ENCODE measurements at regions not wholly inside any gene's neighbourhood (a gene's known extent, or its start where the extent isn't known, plus 50 kb on each side); places are given as distances from the start of the nearest gene placed in this dataset.
A peak's percentile ranks its signal among the peaks of the same experiment; 100 is the strongest.

DNA sequence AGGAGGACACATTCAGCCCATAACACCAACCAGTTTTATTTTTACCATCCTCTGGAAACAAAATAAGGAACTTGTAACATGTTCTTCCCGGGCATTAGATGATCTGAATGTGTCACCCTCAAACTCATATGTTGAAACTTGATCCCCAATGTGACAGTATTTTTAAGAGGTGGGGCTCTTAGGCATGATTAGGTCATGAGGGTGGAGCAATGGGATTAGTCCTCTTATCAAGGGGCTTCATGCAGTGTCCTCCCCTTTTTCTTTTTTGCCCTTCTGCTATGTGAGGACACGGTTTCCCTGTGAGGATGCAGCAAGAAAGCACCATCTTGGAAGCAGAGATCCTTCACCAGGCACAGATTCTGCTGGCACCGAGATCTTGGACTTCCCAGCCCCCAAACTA lies 401.5 kb upstream of the TRIB2 start:
- Histone ChIP-seq H3K9me3 (no peaks in the 10 kb centered on the region), H3K36me3 (no peaks in the 10 kb centered on the region), H3K27me3 (no peaks in the 10 kb centered on the region), H3K27ac (no peak overlapping the region), H3K4me1 (peaks cover 0 to 35% (median 15%) of the 10 kb centered on the region in 4 donors), H3K4me3 (no peak overlapping the region)
- DNase-seq, result no peak
- intact Hi-C loops (cut with DNase I; ENCODE audit: low total_unique reads), result no loop called here
- TF ChIP-seq, protein P1, sequence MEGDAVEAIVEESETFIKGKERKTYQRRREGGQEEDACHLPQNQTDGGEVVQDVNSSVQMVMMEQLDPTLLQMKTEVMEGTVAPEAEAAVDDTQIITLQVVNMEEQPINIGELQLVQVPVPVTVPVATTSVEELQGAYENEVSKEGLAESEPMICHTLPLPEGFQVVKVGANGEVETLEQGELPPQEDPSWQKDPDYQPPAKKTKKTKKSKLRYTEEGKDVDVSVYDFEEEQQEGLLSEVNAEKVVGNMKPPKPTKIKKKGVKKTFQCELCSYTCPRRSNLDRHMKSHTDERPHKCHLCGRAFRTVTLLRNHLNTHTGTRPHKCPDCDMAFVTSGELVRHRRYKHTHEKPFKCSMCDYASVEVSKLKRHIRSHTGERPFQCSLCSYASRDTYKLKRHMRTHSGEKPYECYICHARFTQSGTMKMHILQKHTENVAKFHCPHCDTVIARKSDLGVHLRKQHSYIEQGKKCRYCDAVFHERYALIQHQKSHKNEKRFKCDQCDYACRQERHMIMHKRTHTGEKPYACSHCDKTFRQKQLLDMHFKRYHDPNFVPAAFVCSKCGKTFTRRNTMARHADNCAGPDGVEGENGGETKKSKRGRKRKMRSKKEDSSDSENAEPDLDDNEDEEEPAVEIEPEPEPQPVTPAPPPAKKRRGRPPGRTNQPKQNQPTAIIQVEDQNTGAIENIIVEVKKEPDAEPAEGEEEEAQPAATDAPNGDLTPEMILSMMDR (IDR thresholded peaks at IDR 0.05), result no peak

DNA sequence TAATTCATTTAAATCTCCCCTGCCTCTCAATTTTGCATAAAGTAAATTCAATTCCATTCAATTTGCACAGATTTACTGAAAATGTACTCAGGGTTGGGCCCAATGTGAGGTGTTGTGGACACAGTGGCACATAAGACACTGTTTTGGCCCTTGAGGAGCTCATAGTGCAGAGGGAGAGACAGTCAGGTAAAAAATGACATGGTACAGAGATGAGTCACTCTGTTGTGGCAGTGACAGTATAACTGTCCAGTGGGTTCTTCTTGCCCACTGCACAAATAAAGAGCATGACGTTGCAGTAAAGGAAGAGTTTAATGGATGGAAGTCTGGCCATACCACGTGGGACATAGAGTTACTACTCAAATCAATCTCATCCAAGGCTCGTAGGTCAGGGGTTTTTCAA lies 400.3 kb upstream of the TRIB2 start:
- TF ChIP-seq, protein P1 (IDR thresholded peaks at IDR 0.05), result no peak
- intact Hi-C loops (cut with DNase I; ENCODE audit: low total_unique reads), result no loop called here

DNA sequence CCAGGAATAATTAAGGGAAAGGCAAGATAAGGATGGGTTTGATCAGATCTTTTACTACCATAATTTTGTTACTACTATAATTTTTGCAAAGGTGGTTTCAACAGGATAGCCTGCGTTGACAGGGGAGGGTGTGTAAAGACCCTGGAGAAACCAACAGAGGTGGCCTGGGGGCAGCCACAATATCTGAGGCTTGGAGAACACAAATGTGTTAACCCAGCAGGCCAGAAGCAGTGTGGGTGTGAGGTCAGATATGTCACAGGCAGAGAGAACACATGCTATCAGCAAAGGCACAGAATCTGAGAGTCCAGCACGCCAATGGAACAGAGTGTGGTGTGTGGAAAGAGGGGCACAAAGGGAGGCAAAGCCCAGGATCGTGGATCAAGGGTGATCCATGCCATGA lies 399.4 kb upstream of the TRIB2 start:
- H3K9me3 ChIP-seq, result no peaks in the 10 kb centered on the region
- TF ChIP-seq, protein P1 (IDR thresholded peaks at IDR 0.05), result no peak
- DNase-seq, result no peak
- no peak overlapping the region for H3K4me3 ChIP-seq
- peak overlapping the region; percentile 58 to 65 for H3K27ac ChIP-seq
- peaks cover 0 to 54% (median 22%) of the 10 kb centered on the region in 4 donors for H3K4me1 ChIP-seq
- H3K36me3 ChIP-seq, result no peaks in the 10 kb centered on the region
- intact Hi-C loops (cut with DNase I; ENCODE audit: low total_unique reads), result no loop called here
- H3K27me3 ChIP-seq, result no peaks in the 10 kb centered on the region

More for the DNA sequence above, 400.3 kb upstream of the TRIB2 start:
- Histone ChIP-seq H3K4me3 (no peak overlapping the region), H3K27ac (no peak overlapping the region), H3K36me3 (no peaks in the 10 kb centered on the region), H3K9me3 (no peaks in the 10 kb centered on the region), H3K27me3 (no peaks in the 10 kb centered on the region), H3K4me1 (peaks cover 0 to 47% (median 21%) of the 10 kb centered on the region in 4 donors)
- no peak for DNase-seq

DNA sequence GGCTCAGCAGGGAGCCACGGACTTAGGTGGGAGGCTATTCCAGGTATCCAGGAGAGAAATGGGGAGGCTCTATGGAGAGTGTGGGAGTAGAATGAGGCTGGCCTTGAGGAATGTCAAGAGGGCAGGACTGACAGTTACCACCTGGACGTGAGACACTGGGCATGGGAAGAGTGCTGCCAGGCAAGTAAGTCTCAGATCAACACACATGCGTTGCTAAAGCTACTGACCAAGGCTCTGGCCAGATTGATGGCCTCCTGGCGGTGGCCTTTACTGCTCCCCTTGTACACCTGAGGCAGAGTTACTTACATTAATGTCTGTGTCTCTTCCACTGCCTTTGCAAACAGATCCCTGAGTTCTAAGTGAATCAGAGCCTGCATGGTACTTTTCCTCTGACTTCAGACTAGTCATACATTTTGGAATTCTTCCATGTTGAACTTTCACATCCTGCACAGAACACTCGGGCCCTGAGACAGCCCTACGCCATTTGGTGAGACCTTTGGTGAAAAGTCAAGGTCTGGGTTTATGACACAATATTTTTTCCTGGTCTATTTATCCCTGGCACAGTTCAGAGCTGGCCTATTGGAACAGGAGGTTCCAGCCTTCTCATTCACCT lies 398.8 kb upstream of the TRIB2 start:
- Histone ChIP-seq H3K27ac (peak overlapping the region; percentile 58 to 65), H3K36me3 (no peaks in the 10 kb centered on the region), H3K9me3 (no peaks in the 10 kb centered on the region), H3K4me1 (peaks cover 0 to 54% (median 22%) of the 10 kb centered on the region in 4 donors), H3K27me3 (no peaks in the 10 kb centered on the region), H3K4me3 (no peak overlapping the region)
- peak; percentile 28 to 75 for DNase-seq
- intact Hi-C loops (cut with DNase I; ENCODE audit: low total_unique reads), result no loop called here
- TF ChIP-seq, protein P1 (IDR thresholded peaks at IDR 0.05), result no peak

DNA sequence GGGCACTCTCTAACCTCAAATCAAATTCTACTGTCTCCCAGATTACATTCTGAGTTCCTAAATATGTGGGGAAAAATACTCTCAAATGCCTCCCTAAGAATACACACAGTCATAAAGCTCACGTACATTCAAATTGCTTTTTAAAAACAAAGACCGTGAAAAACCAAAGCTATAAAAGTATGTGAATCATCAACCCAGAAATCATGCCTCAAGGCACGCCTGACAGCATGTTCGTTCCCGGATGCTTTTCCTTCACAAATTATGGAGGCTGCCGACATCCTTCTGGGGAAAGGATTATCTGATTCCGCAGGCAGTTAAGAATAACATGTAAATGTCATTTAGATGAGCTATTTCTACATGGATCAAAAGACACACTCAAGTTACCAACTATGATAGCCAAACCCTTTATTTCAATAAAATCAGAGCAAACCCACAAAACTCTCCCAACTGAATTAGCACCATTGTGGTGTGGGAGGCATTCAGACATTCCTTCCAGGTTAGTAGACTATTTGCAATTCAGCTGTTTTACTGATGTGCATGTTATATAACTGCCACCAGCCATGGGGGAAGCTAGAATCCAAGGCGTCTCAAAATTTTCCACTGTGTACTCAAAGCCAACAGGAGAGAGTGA lies 398.2 kb upstream of the TRIB2 start:
- peaks cover 0 to 54% (median 22%) of the 10 kb centered on the region in 4 donors for H3K4me1 ChIP-seq
- no peaks in the 10 kb centered on the region for H3K36me3 ChIP-seq
- H3K9me3 ChIP-seq, result no peaks in the 10 kb centered on the region
- H3K27me3 ChIP-seq, result no peaks in the 10 kb centered on the region
- TF ChIP-seq, protein P1 (IDR thresholded peaks at IDR 0.05), result no peak
- peak overlapping the region; percentile 58 to 65 for H3K27ac ChIP-seq
- no peak for DNase-seq
- intact Hi-C loops (cut with DNase I; ENCODE audit: low total_unique reads), result no loop called here
- no peak overlapping the region for H3K4me3 ChIP-seq

Data from tibial artery (tissue), 4 donors.